Glutamatergic neuron (in vitro differentiated cells): ENCODE measurements at regions not wholly inside any gene's neighbourhood (a gene's known extent, or its start where the extent isn't known, plus 50 kb on each side); places are given as distances from the start of the nearest gene placed in this dataset.

ENCODE experiments used
- DNase-seq: peaks from one replicate; pipeline ENCODE4 v3.0.0; 2022
- H3K27ac Mint-ChIP-seq: one replicate; pipeline ENCODE4 v1.8.0; 2020; ENCODE audit warnings: mild to moderate bottlenecking, mixed read lengths, inconsistent platforms; ENCODE audit not compliant: unreplicated experiment
- H3K27me3 Mint-ChIP-seq: one replicate; pipeline ENCODE4 v1.8.0; 2020; ENCODE audit warnings: mild to moderate bottlenecking, moderate library complexity, mixed read lengths, inconsistent platforms; ENCODE audit not compliant: unreplicated experiment
- H3K36me3 Mint-ChIP-seq: one replicate; pipeline ENCODE4 v1.8.0; 2020; ENCODE audit warnings: mild to moderate bottlenecking, mixed read lengths, inconsistent platforms; ENCODE audit not compliant: unreplicated experiment
- H3K4me1 Mint-ChIP-seq: one replicate; pipeline ENCODE4 v1.8.0; 2020; ENCODE audit warnings: mild to moderate bottlenecking, low read depth, mixed read lengths, inconsistent platforms; ENCODE audit not compliant: unreplicated experiment
- H3K4me3 Mint-ChIP-seq: one replicate; pipeline ENCODE4 v1.8.0; 2020; ENCODE audit warnings: mild to moderate bottlenecking, mixed read lengths, inconsistent platforms; ENCODE audit not compliant: unreplicated experiment
- H3K9me3 Mint-ChIP-seq: one replicate; pipeline ENCODE4 v1.8.0; 2020; ENCODE audit warnings: mild to moderate bottlenecking, moderate library complexity, mixed read lengths, inconsistent platforms; ENCODE audit not compliant: unreplicated experiment
- CTCF ChIP-seq: fragments of 200-600 bp; sonication (generic); IDR thresholded peaks from one replicate; pipeline ENCODE4 v1.5.0; 2021; ENCODE audit not compliant: partially characterized antibody, unreplicated experiment

- Mint-ChIP-seq H3K27me3 (no peaks in the 10 kb centered on the region), H3K36me3 (no peaks in the 10 kb centered on the region), H3K9me3 (peaks cover 4% of the 10 kb centered on the region), H3K27ac (no peak overlapping the region), H3K4me1 (no peaks in the 10 kb centered on the region), H3K4me3 (no peak overlapping the region)
- no peak for TF ChIP-seq CTCF
- DNase-seq, result no peak
Measured at GRCh38 chr1:87933171-87933570, 604.5 kb downstream of the LMO4 start.

- DNase-seq, result no peak
- peaks cover 4% of the 10 kb centered on the region for H3K9me3 Mint-ChIP-seq
Measured at GRCh38 chr1:87935130-87935529, 606.5 kb downstream of the LMO4 start.

GRCh38 chr1:87937831-87938395 lies 609.2 kb downstream of the LMO4 start:
- no peak overlapping the region for H3K27ac Mint-ChIP-seq
- no peaks in the 10 kb centered on the region for H3K4me1 Mint-ChIP-seq
- TF ChIP-seq CTCF, result no peak
- DNase-seq, result no peak
- no peaks in the 10 kb centered on the region for H3K36me3 Mint-ChIP-seq
- no peaks in the 10 kb centered on the region for H3K27me3 Mint-ChIP-seq
- no peak overlapping the region for H3K4me3 Mint-ChIP-seq
- no peaks in the 10 kb centered on the region for H3K9me3 Mint-ChIP-seq

More at GRCh38 chr1:87935130-87935529, 606.5 kb downstream of the LMO4 start:
- Mint-ChIP-seq H3K27me3 (no peaks in the 10 kb centered on the region), H3K4me1 (no peaks in the 10 kb centered on the region), H3K36me3 (no peaks in the 10 kb centered on the region), H3K4me3 (no peak overlapping the region), H3K27ac (no peak overlapping the region)
- TF ChIP-seq CTCF, result no peak

- Mint-ChIP-seq H3K27me3 (no peaks in the 10 kb centered on the region), H3K27ac (no peak overlapping the region), H3K4me1 (no peaks in the 10 kb centered on the region), H3K9me3 (no peaks in the 10 kb centered on the region), H3K4me3 (no peak overlapping the region), H3K36me3 (no peaks in the 10 kb centered on the region)
- no peak for TF ChIP-seq CTCF
- DNase-seq, result no peak
Measured at GRCh38 chr1:87938631-87939030, 610.0 kb downstream of the LMO4 start.

- DNase-seq, result no peak
- Mint-ChIP-seq H3K27ac (no peak overlapping the region), H3K27me3 (no peaks in the 10 kb centered on the region), H3K4me3 (no peak overlapping the region), H3K4me1 (no peaks in the 10 kb centered on the region), H3K9me3 (no peaks in the 10 kb centered on the region), H3K36me3 (no peaks in the 10 kb centered on the region)
- no peak for TF ChIP-seq CTCF
Measured at GRCh38 chr1:87939444-87939843, 610.8 kb downstream of the LMO4 start.
